Left cardiac atrium (tissue), 4 donors: ENCODE measurements at regions not wholly inside any gene's neighbourhood (a gene's known extent, or its start where the extent isn't known, plus 50 kb on each side); places are given as distances from the start of the nearest gene placed in this dataset.
"Not testable (repeated sequence)": the region's sequence is repeated elsewhere in the genome, so short reads cannot be mapped to it uniquely, and the experiment has no call there.

ENCODE experiments used
- ATAC-seq, 2 donors: fragments of 200-7000 bp; cut with Tn5 transposase; one replicate each; pipeline ENCODE4 v1.9.1; 2020; ENCODE audit warnings: mild to moderate bottlenecking in 2 of 2, moderate library complexity in 2 of 2
- DNase-seq: peaks from one replicate; pipeline ENCODE4 v3.0.0-alpha.2; 2020
- intact Hi-C, 2 donors: fragments of 100-400 bp; cut with DNase I; formaldehyde crosslinking; loops; one replicate each; pipeline versions ENCODE4 v1.14.1 to v1.15.1; 2022 to 2023
- donor health status: DM: no; HTN: yes; CAD: no.
- donor health status: DM: no; HTN: yes; CAD: no; lungs with severe emphysema.
- donor health status: DM: yes; HTN: yes; CAD: no.
- donor health status: Dilated cardiomyopathy.

DNA sequence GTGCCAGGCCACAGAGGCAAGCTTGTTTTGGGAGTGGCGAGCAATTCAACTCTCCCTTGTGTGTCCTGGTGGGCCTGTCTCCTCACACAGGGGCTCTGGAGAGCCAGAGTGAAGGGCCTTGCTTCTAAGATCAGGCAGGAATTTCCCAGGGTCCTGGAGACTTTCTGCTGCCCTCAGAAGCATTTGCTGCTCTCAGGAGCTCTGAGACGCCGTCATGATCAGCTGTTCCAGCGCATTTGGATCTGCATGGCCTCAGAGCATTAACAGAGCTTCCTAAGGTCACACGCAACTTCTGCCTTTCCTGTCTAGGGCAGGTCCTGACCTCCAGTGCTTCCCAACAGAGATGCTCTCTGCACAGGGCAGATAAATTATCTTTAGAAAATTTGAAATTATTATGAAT lies 52.2 kb upstream of the C10orf90 start:
- ATAC-seq (no peak), DNase-seq (no peak)
- intact Hi-C loops = no loop called here

DNA sequence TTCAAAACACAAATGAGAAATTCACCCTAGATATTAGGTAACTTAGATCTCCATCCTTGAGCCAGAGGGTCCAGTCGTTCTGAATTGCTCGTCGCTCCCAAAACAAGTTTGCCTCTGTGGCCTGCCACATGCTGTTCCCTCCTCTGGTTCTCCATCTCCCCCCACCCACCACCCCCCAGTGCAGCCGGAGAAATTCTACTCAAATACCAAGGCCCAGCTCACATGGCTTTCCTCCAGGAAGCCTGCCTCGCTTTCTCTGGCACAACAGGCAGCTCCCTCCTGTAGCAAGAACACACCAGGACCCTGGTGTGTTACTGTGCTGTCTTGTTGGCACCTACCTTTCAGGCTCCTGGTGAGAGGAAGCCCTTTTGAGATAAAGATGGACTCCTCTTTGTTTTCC lies 52.7 kb upstream of the C10orf90 start:
- no peak for DNase-seq
- intact Hi-C loops = no loop called here
- ATAC-seq = no peak

DNA sequence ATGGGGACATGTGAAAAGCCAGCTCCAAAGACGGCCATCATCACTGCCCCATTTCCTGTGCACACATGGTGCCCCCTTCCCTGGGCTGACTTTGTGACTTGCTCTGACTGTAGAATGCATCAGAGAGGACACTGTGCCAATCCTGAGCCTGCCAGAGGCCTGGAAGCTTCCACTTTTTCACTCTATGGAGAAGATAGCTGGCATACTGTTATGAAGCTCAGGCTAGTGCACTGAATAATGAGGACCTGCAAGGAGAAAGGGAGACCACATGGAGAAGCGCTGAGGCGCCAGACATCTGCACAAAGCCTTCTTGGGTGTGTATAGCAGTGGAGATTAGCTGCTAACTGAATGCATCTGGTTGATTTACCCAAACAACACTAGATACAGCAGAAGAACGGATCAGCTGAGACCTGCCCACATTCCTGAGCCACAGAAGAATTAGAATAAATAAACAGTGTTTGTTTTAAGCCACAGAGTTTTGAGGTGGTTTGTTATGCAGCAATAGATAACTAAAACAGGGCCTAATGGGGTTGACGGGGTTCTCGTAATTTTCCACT lies 58.9 kb upstream of the C10orf90 start:
- intact Hi-C loops = no loop called here
- ATAC-seq = no peak
- no peak for DNase-seq

DNA sequence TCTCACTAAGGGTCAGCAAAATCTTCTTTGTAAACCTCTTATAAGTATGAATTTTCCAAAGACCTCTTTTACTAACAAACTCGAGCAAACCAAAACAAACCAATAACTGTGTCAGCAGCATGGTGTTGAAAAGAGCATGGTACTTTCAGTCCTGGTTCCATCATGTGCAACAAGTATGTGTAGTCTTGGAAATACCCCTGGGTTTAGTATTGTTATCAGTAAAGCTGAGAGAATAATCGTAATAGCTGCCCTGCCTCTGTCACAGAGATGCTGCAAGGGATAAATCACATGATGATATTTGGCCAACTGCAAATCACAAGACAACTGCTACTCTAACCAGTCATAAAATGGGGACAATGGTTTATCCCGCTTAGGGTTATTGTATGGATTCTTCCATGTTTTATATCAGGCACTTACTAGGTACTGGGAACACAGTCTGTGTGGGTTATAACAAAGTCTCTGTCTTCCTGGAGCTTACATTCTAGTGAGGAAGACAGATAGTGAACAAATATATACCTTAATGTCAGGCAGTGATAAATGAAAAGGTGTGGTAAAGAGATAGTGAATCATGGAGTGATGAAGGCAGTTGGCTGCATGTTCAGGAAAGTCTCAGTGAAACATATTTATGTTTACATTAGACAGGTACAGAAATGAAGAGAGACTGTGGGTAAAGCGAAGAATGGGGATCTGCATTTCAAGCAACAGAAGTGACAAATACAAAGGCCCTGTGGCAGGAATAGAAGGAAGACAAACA lies 60.5 kb upstream of the C10orf90 start:
- ATAC-seq = no peak

DNA sequence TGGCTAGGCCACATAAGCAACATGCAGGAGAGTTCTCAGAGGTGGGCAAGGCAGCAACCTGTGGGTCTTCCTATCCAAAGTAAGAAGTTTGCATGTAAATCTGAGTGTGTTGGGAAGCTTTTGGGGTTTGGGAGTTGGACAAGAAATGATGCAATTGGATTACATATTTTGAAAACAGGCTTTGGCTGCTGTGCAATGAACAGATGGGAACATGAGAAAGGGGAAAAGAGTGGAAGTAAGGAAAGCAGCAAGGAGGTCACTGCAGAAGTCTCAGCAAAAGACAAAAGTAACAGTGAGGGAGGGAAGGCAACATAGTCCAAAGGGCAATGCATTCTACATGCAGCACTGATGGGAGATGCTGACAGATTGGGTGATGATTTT lies 61.1 kb upstream of the C10orf90 start:
- intact Hi-C loops = no loop called here
- ATAC-seq (no peak), DNase-seq (no peak)

More for the DNA sequence above, 60.5 kb upstream of the C10orf90 start:
- intact Hi-C loops = no loop called here
- no peak for DNase-seq

DNA sequence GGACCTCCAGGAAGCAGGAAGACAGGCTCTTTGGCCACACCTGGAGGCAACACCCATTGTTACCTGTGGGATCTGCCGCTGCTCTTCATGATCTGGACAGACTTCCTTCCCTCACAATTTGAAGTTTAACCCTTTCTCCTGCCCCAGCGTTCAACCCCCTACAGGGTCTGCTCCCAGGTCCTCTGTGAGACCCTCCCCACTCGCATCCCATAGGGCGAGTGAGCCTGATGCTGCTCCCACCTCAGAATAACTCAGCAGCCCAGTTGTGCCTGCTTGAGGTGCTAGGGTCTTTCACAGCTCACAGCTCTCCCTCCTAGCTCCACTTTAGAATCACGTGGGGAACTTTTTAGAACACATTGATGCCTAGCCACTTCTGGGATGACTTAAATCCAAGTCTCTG lies 61.8 kb upstream of the C10orf90 start:
- intact Hi-C loops = no loop called here

DNA sequence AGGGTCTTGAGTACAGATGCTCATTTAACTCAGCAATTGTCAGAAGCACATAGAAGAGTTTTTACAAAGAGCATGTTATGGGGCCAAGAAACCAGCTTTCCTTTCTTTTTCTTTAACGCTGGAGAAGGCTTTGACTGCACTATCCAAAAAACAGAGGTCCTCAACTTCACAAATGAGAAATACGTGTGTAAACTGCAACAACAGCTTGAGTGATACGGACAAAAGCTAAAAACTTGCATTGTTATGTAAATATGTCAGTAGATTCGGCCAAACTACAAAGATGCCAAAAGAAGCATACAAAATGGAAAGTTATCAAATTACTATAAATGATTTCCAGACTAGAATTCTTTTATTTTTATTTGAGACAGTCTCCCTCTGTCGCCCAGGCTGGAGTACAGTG lies 62.4 kb upstream of the C10orf90 start:
- ATAC-seq (no peak), DNase-seq (no peak)
- intact Hi-C loops = no loop called here

More for the DNA sequence above, 61.8 kb upstream of the C10orf90 start:
- DNase-seq (no peak), ATAC-seq (no peak)

DNA sequence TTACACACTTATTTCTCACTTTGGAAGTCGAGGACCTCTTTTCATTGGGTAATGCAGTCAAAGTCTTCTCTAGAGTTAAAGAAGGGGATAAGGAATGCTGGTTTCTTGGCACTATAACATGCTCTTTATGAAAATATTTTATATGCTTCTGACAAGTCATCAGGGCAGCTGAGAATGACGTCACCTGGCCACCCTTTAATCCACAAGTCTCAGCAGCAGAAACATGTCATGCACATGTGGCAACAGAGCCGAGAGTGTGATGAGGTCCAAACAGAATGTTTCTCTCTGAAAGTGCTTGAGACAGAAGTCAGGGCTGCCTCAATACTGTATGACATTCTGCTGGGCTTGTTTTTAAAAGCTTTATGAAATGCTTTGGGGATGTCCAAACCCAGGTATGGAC lies 63.5 kb upstream of the C10orf90 start:
- ATAC-seq (no peak), DNase-seq (no peak)

DNA sequence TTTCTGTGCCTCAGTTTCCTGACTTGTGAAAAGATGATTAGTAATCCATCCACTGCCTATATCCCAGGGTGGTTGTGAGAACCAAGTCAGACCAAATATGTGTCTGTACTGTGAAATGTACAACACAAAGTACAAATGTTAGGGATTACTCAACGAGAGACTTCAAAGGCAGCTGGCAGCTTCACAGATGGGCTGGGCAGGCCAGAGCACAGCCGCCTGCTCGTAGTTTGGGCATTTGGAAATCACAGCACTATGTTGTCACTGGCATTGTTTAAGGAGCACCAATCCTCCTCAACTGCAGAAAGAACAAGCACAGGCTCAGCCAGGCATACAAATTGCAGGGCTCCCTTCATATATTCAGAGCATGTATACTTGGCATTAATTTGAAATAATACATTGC lies 64.5 kb upstream of the C10orf90 start:
- ATAC-seq = peak in 1 of 2 donors; percentile 53
- DNase-seq = no peak
- intact Hi-C loops = no loop called here

More for the DNA sequence above, 63.5 kb upstream of the C10orf90 start:
- intact Hi-C loops = no loop called here

DNA sequence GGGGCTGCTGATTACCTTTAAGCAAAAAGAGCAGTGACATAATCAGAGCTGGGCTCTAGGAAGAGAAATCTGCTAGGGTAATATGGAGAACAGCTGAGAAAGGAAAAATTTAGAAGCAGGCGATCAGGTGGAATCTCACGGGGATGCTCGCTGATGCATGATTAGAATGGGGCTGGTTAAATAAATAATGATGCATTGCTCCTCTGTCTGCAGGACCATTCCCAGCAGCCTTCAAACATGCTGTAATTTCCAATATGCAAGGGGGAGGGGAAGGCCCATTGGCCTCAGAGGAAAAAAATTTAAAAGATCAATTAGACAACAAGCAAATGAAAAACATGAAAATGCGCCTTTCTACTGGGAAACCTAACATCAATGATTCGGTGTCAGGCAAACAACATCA lies 65.6 kb upstream of the C10orf90 start:
- DNase-seq (no peak), ATAC-seq (no peak)
- intact Hi-C loops = no loop called here

DNA sequence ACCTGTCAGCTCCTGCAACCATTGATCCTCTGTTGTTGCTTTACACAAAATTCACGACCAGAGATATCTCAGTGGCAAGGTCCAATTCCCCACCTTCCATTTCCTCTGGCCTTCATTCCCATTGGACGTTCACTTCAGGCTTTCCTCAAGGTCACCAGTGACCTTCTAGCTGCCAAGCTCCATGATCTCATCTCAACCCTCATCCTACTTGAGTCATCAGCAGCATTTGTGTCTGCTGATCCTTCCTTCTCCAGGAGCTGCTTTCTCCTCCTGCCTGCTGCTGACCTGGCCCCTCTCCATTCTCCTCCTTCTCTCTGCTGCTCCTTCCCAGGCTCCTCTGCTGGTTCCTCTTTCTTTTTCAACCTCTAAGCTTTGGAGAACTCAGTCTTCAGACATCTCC lies 66.2 kb upstream of the C10orf90 start:
- intact Hi-C loops = no loop called here
- ATAC-seq (no peak), DNase-seq (no peak)

DNA sequence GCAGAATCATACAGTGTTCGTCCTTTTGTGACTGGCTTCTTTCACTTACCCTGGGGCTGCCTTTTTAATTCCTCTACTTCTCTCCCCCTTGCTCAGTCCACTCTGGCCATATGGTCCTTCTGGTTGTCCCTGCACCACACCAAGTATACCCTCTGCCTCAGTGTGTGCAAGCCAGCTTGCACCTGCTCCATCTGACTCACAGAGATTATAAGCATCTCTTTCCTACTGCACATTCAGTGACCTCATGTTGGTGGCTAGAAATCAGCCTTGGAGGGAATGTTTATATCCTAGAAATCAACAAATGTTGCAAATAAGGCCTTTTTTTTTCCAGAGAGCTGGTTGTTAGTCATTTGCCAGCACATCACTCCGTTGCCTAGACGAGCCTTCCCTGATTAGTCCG lies 67.5 kb upstream of the C10orf90 start:
- ATAC-seq (no peak), DNase-seq (no peak)
- intact Hi-C loops = no loop called here

DNA sequence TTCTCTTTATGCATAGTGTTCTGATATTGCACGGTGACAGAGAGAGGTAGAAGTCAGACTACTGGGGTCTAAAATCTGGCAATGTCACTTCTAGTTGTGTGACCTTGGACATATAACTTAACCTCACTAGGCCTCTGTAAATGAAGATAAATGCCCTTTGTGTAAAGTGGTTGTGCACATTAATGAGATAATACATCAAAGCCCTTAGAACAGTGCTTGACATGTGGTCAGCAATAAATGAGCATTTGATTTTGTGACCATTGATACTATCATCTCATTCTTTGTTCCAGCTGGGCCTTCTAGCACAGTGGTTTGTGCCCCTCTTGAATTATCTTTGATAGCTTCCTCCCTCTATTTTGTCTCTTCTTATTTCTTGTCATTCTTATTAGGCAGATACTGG lies 74.1 kb upstream of the C10orf90 start:
- DNase-seq (no peak), ATAC-seq (no peak)
- intact Hi-C loops = no loop called here

DNA sequence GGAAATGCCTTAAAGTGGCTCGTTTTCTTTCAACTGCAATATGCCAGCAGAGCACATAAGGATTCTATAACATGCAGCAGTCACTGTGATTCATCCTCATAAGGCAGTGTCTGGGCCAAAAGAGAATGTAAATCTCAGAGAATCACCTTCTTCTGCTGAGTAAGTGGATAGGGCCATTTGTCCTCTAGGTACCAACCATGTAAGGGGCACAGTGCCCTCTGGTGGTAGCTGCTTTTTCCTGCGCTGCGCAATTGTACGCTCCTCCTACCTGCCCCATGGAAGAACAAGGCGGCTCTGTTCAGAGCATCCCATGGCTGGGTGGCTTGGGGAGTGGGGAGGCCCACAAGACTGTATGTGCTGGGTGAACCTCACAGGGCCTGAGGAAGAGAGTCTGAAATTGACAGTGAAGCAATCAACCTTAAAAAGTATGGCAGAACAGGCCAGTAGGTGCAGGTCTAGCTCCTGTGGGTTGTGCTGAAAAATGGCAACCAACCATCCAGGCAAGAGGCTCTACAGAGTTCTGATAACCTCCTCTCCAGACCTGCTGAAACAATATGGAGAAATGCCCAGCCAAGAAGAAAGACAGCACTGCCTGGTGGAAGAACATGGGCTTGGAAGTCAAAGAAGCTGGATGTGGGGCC lies 78.6 kb upstream of the C10orf90 start:
- DNase-seq (peak; percentile 55), ATAC-seq (peak in 1 of 2 donors; percentile 68)
- intact Hi-C loops = loop anchor here in 1 of 2 donors (5.0 kb wide), 1 partner anchor 767 kb away; no protein-coding TSS in a partner anchor

DNA sequence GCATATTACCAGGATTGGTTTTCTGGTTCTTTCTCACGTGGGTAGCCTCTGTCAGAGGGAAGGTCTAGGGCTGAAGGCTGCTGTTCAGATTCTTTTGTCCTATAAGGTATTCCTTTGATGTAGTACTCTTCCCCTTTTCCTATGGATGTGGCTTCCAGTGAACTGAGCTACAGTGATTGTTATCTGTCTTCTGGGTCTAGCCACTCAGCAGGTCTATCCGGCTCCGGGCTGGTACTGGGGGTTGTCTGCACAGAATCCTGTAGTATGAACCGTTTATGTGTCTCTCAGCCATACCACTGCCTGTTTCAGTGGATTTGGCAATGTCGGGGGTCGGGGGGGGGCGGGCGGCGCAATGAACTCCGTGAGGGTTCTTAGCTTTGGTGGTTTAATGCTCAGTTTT lies 84.5 kb upstream of the C10orf90 start:
- no peak for ATAC-seq
- intact Hi-C loops = no loop called here
- DNase-seq = no peak

DNA sequence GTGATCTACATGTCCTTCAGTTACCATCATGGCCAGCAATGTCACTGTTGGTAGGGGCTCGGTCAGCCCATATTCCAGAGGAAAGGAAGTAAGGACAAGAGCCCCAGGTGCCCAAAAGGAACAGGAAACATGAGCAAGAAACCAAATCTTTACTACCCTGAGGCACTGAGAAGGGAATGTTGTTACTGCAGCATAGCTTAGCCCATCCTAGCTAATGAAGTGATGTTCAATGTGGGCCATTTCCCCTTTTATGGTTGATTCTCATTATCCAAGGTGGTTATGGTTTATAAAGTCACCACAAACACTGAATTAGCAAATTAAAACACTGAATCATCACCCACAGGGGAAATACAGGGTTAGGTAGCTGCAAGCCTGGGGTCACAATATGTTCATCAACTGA lies 88.4 kb upstream of the C10orf90 start:
- DNase-seq = no peak
- intact Hi-C loops = no loop called here
- ATAC-seq = no peak

DNA sequence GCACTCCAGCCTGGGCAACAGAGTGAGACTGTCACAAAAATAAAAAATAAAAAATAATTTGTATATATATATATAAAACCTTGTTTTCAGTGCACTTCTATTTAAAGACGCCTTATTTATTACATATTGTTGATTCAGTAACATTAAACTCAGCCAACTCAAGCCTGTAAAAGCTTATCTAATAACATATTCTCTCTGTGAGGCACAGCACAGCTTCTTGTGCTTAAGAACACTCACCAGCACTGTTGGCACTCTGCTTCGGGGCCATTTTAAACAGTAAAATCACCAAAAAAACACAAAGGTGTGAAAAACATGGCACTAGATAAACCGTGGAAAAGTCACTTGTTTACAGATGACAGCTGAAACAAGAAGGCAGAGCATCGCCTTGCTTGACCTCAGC lies 89.0 kb upstream of the C10orf90 start:
- no peak for ATAC-seq
- intact Hi-C loops = no loop called here
- no peak for DNase-seq

DNA sequence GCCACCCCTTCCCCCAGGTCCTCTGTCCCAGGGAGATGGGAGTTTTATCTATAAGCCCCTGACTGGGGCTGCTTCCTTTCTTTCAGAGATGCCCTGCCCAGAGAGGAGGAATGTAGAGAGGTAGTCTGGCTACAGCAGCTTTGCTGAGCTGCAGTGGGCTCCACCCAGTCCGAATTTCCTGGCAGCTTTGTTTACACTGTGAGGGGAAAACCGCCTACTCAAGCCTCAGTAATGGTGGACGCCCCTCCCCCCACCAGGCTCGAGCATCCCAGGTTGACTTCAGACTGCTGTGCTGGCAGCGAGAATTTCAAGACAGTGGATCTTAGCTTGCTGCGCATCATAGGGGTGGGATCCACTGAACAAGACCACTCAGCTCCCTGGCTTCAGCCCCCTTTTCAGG lies 96.2 kb upstream of the C10orf90 start:
- intact Hi-C loops, DNase-seq, ATAC-seq: not testable (repeated sequence)

DNA sequence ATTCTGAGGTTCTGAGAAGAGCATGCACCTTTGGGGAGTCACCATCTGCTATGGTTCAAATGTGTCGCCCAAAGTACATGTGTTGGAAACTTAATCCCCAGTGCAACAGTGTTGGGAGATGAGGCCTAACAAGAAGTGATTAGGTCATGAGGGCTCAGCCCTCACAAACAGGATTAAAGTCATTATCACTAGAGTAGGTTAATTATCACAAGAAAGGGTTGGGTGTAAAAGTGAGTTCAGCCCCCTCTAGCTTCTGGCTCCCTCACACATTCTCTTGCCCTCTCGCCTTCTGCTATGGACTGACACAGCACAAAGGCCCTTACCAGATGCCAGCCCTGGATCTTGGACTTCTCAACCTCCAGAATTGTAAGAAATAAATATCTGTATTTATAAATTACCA lies 100.3 kb upstream of the C10orf90 start:
- intact Hi-C loops = no loop called here
- DNase-seq (no peak), ATAC-seq (no peak)

DNA sequence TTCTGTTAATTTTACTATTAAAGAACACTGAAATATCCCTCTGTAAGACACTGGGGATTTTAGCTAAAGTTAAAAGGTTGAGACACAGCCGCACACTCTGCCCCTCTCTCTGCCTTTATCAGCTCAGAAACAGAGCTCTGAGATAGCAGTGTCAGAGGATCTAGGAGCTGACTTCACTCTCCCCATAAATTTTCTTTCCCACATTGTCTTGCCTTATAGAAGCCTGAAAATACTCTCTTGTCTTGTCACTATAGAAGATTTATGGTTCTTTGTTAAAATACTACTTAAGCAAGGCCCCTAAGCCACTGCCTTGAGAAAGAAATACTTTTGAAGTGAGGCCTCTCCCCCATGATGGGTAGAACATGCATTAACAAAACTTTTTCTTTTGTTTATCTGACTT lies 105.7 kb upstream of the C10orf90 start:
- ATAC-seq = no peak
- DNase-seq = no peak
- intact Hi-C loops = no loop called here

DNA sequence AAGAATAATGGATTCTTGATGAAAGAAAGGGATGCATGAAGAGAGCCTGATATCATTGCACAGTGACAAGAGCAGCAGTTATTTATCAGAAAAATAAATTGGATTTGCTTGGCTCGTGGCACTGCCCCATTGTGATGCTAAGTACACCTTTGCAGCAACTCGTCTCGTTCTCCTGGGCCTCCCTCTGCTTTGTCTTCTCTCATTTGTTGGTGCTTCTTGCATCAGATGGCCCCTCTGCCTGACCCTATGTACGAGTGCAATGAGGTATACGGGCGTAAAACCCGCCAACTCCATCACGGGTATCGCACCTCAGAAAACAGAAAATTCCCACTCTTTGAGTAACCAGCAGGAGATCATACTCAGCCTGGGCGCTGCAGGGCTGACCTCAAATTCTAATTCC lies 107.2 kb upstream of the C10orf90 start:
- ATAC-seq (no peak), DNase-seq (no peak)
- intact Hi-C loops = no loop called here
